ENCODE measurements at regions not wholly inside any gene's neighbourhood (a gene's known extent, or its start where the extent isn't known, plus 50 kb on each side); places are given as distances from the start of the nearest gene placed in this dataset.

DNA sequence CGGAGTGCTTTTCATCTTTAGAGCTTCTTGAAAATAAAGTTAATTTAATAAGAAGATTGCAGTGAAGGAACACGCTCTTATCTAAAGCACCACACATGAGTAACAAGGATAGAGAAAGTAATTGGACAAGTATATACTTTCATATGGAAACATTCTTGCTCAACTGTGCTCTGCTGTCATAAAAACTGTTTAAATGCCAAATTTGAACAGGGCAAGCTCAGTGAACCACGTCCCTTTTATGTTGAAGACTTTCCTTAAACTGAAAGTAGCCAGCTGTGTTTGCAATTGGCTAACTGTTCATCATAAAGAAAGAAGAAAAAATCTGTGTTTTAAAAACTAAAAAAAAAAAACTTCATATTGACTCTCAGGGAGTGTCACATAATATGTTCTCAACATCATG is 1610.7 kb upstream of the C9orf72 start:
- TF ChIP-seq CTCF (IDR thresholded peaks at IDR 0.05), result no peak
- no peak for TF ChIP-seq POLR2A (IDR thresholded peaks at IDR 0.05)
